ENCODE measurements at regions not wholly inside any gene's neighbourhood (a gene's known extent, or its start where the extent isn't known, plus 50 kb on each side); places are given as distances from the start of the nearest gene placed in this dataset.
"Not testable (repeated sequence)": the region's sequence is repeated elsewhere in the genome, so short reads cannot be mapped to it uniquely, and the experiment has no call there.

- peak; percentile 18 for DNase-seq (ENCODE audit: low read depth)
These were observed 1002.9 kb upstream of the KCND2 start for GRCh38 chr7:119270045-119270464.

- no peak for DNase-seq (ENCODE audit: low read depth)
These were observed 1002.3 kb upstream of the KCND2 start for GRCh38 chr7:119270644-119271043.

- no peak for DNase-seq (ENCODE audit: low read depth)
These were observed 1001.7 kb upstream of the KCND2 start for GRCh38 chr7:119271147-119271779.

- DNase-seq (ENCODE audit: low read depth), result no peak
These were observed 991.7 kb upstream of the KCND2 start for GRCh38 chr7:119281181-119281846.

- DNase-seq (ENCODE audit: low read depth), result no peak
These were observed 989.6 kb upstream of the KCND2 start for GRCh38 chr7:119283353-119283752.

- DNase-seq (ENCODE audit: low read depth), result no peak
These were observed 984.6 kb upstream of the KCND2 start for GRCh38 chr7:119288416-119288815.

DNA sequence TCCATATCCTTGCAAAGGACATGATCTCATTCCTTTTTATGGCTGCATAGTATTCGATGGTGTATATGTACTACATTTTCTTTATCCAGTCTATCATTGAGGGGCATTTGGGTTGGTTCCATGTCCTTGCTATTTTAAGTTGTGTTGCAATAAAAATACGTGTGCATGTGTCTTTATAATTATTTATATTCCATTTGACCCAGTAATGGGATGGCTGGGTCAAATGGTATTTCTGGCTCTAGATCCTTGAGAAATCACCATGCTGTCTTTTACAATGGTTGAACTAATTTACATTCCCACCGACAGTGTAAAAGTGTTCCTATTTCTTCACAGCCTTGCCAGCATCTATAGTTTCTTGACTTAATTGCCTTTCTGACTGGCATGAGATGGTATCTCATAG lies 972.6 kb upstream of the KCND2 start:
- DNase-seq (ENCODE audit: low read depth), result not testable (repeated sequence)

DNA sequence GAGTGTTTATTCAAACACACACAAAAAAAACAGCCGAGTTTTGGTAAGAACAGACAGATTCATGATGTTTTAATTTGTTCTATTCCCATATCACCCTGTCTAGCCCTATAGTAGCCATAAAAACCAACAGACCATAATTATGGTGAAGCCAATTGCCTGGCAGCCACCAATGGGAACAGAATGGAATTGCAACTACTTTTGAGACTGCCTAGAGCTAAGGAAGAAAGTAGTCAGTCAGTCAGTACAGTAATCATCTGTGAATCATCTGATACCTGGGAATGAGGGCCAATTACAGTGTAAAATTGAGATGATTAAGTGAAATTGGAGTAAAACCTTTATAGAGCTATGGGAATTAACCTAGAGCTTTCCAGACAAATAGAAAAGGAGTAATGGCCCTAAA lies 952.7 kb upstream of the KCND2 start:
- DNase-seq (ENCODE audit: low read depth), result no peak

DNA sequence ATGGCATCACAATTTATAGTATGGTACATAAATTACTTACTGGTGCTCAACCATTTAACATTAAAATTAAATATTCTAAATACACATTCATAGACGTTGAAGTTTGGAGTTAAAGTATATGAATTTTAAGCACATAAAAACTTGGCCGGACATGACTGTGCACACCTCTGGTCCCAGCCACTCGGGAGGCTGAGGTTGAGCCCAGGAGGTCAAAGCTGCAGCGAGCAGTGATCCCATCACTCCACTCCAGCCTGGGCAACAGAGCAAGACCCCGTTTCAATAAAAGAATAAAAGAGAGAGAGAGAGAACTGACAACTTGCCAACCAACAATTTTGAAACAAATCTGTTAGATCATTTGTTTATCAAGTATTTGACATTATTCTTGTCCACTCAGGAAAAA lies 943.3 kb upstream of the KCND2 start:
- no peak for DNase-seq (ENCODE audit: low read depth)

DNA sequence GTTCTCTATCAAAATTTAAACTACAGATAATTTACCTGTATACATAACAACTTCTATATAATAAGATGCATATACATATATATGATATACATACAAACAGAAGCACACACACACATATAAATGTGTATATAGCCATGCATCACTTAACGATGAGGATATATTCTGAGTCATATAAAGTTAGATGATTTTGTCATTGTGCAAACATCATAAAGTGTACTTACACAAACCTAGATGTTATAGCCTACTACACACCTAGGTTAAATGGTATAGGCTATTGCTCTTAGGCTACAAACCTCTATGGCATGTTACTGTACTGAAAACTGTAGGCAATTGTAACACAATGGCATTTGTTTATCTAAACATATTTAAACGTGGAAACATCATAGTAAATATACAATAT lies 937.6 kb upstream of the KCND2 start:
- no peak for DNase-seq (ENCODE audit: low read depth)

DNA sequence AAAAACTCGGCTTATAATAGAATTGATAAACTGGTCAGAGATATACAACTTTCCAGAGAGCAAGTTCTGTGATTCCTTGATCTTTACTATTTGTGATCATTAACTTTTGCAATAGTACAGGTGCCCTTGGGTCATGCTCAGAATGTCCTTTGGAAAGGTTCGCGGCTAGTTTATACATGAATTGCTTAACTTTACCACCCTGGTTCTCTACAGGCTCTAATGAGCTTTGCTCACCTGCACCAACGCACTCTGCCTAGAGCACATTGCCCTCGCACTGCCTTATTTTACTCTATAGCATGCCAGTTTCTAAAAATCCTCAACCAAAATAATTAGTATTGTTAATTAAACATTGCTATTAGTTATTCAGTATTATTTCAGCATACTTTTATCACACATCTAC lies 931.2 kb upstream of the KCND2 start:
- no peak for DNase-seq (ENCODE audit: low read depth)

DNA sequence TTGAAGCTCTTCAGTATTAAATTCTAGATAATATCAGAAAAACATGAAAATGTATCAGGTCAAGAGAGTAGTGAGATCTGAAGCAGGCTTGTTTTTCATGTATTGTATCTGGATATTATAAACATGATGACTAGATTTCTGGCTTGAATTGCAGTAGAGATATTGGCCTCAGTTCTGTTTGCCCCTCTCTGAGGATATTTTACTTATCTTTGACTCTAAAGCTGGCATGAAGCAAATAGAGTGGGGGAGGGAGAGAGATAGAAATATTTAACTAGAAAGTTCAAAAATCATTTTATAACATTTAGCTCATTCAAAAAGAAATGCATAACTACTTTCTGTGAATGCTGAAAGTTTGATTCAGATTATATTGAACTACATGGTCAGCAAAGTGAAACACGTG lies 929.7 kb upstream of the KCND2 start:
- no peak for DNase-seq (ENCODE audit: low read depth)

GRCh38 chr7:119344466-119344865 lies 928.5 kb upstream of the KCND2 start:
- no peak for DNase-seq (ENCODE audit: low read depth)

GRCh38 chr7:119348491-119348890 lies 924.5 kb upstream of the KCND2 start:
- no peak for DNase-seq (ENCODE audit: low read depth)

DNA sequence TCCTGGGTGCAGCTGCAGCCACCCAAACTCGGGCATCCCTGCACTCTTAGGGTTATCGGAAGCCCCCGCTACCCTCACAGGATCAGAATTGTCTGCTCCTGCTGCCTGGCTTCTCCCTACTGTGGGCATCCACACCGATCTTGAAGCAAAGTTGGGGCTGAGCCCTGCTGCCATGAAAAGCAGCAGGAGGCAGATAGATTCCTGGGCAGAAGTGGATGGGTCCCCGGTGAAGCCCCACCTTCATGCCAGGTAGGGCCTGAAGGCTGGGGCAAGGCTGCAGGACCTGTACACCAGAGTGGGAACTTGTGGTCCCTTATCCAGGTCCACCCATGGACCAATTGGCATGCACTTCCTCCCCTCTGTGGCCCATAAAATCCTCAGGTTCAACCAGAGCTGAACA lies 922.6 kb upstream of the KCND2 start:
- no peak for DNase-seq (ENCODE audit: low read depth)

DNA sequence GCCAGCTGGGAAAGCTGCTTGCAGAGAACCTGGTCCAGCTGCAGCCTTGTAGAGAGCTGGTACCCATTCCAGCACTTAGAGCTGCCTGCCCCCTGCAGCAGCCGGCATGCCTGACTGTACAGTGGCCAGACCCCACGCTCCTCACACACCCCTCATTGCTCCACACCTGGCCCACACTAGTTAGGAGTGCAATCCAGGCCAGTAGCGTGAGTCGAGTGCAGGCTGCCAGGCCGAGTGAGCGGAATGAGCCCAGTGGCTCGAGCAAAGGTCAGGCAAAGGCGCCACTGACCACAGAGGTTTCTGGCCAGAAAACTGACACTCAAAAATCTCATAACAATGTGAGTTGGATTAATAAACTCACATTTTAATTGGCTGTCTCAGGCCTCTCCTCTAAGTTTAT lies 921.7 kb upstream of the KCND2 start:
- DNase-seq (ENCODE audit: low read depth), result no peak

- no peak for DNase-seq (ENCODE audit: low read depth)
These were observed 898.5 kb upstream of the KCND2 start for GRCh38 chr7:119374436-119374835.

DNA sequence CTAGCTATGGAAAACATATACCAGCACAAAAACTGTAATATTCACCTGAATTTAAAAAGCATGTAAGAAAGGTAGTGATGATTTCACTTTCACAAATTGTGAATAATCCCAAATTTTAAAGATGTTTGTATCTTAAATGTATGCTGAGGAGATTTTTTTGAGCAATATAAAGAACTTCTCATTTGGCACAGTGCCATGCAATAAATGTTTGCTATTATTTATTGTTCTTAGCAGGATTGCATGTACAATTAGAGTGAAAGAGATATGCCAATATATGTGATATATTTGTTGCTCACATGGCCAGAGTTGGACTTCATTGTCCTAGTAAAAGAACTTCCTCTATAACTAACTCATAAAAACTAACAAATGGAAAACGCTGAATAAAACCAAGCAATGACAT lies 895.1 kb upstream of the KCND2 start:
- DNase-seq (ENCODE audit: low read depth), result no peak

DNA sequence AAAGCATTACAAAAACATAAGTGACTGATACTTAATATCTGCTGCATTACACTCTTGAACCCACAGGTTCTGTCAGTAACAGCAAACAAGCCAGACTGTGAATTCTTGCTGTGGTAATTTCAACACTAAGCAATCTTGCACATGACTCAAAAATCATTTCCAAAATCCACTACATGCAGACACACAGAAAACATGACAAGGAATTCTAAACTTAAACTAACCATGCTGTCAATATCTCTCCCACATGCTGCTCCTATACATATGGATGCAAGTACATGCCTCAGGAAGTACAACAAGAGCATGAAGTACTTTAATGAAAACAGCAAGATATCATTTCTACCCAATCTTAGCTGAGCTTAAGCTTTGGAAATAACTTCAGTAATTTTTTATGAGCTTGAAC lies 890.2 kb upstream of the KCND2 start:
- no peak for DNase-seq (ENCODE audit: low read depth)

- no peak for DNase-seq (ENCODE audit: low read depth)
These were observed 878.0 kb upstream of the KCND2 start for GRCh38 chr7:119395024-119395423.

- no peak for DNase-seq (ENCODE audit: low read depth)
These were observed 875.8 kb upstream of the KCND2 start for GRCh38 chr7:119397156-119397555.

- DNase-seq (ENCODE audit: low read depth), result no peak
These were observed 864.4 kb upstream of the KCND2 start for GRCh38 chr7:119408596-119408995.

DNA sequence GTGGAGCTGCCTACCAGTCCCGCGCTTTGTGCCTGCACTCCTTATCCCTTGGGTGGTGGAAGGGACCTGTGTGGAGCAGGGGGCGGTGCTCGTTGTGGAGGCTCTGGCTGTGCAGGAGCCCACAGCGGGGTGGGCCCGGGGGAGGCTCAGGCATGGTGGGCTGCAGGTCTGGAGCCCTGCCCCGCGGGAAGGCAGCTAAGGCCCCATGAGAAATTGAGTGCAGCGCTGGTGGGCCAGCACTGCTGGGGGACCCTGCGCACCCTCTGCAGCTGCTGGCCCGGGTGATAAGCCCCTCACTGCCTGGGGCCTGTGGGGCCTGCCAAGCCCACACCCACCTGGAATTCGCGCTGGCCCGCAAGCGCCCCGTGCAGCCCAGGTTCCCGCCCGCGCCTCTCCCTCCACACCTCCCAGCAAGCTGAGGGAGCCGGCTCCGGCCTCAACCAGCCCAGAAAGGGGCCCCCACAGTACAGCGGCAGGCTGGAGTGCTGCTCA lies 859.6 kb upstream of the KCND2 start:
- no peak for DNase-seq (ENCODE audit: low read depth)

DNA sequence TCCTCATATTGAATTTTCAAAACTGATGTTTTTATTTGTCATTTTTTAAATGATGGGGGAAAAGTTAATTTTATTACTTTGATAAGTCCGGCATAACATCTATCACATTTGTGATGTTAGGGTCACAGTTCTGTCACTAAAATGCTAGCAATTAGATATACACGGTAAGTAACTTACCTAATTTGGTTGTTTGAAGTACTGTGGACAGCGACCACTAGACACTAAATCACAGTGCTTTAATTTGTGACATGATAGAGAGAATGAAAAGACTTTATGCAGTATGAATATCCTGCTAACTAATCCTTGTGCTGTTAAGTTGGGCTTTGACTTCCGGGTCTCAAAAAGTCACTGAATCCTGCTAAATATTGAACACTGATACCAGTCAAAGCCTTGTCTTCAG lies 857.3 kb upstream of the KCND2 start:
- no peak for DNase-seq (ENCODE audit: low read depth)

Data from HS-5 (cell line).